GM10266 (cell line): ENCODE measurements at regions not wholly inside any gene's neighbourhood (a gene's known extent, or its start where the extent isn't known, plus 50 kb on each side); places are given as distances from the start of the nearest gene placed in this dataset.

Experiments used
- DNase-seq: peaks from one replicate; pipeline ENCODE4 v3.0.0; 2012; ENCODE audit errors: extremely low spot score
- TF ChIP-seq, protein P1 (sequence below): IDR thresholded peaks from 2 replicates; pipeline ENCODE4 v1.5.1; 2012; ENCODE audit warnings: mild to moderate bottlenecking, low read depth; ENCODE audit not compliant: control insufficient read depth, insufficient read depth; ENCODE audit errors: missing control alignments

DNA sequence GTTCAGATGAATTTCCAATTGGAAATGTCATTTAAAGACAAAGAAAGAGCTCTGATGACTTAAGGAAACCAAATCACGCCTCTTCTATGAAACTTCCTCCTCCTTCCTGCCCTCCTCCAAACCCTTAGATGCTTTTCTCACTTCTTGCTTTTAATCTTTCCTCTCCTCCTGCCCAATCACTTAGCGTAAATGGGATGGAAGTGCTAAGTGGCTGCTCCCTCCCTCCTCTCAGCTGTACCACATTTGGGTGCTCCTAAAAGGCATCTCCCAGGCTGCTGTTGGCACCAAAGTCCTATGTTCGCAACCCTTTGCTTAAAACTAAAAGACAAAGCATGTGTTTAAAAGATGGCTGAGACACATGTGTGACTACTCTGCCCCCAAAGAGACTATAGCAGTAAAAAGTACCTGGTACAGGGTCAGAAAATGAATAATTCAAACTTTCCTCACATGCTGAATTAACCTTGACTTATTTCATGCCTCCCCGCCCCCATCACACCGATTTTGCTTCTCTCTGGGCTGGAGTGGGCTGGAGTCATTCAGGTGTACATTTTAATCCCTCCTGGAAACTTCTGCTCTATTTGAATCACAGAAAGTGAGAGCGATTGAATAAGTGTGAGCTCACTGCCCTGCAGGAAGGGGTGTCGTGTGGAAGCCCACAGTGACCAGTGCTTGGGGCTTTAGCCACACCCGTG lies 59.2 kb upstream of the KLF7 start:
- TF ChIP-seq, protein P1, sequence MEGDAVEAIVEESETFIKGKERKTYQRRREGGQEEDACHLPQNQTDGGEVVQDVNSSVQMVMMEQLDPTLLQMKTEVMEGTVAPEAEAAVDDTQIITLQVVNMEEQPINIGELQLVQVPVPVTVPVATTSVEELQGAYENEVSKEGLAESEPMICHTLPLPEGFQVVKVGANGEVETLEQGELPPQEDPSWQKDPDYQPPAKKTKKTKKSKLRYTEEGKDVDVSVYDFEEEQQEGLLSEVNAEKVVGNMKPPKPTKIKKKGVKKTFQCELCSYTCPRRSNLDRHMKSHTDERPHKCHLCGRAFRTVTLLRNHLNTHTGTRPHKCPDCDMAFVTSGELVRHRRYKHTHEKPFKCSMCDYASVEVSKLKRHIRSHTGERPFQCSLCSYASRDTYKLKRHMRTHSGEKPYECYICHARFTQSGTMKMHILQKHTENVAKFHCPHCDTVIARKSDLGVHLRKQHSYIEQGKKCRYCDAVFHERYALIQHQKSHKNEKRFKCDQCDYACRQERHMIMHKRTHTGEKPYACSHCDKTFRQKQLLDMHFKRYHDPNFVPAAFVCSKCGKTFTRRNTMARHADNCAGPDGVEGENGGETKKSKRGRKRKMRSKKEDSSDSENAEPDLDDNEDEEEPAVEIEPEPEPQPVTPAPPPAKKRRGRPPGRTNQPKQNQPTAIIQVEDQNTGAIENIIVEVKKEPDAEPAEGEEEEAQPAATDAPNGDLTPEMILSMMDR = no peak
- DNase-seq = no peak

DNA sequence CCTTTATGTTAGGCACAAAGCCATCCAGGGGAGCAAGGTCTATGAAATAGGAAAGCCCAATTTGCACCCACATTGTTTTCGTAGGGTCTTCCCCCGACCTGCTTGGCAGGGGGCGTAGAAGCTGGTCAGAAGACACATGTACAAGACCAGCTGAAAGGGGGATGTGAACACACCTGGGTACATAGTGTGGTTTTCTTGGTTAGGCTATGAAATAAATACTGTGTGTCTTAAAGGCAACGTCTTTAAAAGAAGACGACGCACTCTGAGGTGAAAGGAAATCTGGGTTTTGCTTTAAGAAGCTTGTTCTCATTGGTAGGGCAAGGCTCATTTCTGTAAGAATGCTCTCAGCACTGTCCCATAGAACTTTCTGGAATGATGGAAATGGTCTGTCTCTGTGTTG lies 60.0 kb upstream of the KLF7 start:
- DNase-seq = no peak
- TF ChIP-seq, protein P1 = no peak

DNA sequence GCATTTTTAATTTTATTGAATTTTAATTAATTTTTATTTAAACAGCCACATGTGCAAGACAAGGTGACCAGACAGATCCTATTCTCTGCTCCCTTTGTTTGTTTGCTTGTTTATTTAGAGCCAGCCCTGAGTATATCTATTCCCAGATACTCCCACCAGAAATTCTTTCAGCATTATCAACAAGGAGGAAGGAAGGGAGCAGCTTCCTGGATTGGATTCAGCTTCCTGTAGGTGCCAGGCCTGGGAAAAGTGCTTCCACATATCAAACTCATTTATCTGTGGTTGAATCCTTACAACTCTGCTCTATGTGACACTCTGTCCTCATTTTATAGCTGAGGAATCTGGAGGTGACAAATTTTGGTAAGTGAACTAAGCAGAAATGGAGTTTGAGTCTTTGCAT lies 60.5 kb upstream of the KLF7 start:
- TF ChIP-seq, protein P1 = no peak
- no peak for DNase-seq

DNA sequence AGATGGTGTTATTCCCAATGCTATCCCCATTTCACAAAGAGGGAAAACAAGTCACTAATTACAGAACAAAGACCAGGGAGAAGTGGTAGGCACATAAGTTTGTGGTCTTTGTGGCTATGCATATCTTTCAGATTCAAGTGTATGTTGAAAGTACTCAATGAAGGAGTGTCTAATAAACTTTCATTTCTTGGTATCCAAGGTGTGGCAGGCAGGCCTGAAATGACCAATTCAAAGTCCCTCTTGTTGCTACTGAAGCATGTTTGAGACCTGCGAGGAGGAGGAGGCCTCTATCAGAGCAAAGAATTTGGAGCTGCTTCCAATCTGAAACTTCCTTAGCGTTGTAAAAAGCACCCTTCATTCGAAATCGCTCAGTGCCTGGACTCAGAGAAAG lies 60.9 kb upstream of the KLF7 start:
- TF ChIP-seq, protein P1 = no peak
- DNase-seq = no peak

DNA sequence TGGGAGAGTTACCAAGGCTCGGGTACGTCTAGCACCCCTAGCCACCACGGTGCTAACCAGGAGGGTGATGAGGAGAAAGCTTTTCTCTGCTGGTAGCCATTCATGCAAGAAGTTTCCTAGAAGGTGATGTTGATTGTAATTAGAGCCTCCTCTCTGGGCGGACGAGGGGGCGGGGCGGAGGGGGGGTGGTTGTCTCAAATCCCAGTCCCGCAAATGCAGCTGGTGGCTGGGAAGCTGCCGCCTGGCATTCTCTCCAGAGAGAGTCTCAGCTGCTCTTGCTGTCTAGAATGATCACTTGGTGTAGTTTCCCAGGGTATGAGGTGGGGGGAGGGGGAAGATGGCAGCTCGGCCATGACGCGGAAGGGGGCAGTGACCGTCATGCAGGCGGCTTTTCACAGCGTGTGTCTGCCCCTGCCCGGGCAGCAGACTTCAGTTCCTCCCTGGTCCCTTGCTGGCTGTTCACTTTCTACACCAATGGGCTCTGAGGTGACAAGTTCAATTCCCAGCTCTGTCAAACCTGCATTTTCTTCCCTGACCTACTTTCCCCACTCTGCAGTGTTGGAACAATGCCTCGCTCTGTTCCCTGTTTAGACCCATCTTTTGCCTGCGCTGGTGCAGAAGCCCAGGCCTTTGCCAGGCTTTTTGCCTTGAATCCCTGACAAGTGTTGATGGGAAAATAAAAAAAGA lies 61.5 kb upstream of the KLF7 start:
- TF ChIP-seq, protein P1 = no peak
- no peak for DNase-seq

DNA sequence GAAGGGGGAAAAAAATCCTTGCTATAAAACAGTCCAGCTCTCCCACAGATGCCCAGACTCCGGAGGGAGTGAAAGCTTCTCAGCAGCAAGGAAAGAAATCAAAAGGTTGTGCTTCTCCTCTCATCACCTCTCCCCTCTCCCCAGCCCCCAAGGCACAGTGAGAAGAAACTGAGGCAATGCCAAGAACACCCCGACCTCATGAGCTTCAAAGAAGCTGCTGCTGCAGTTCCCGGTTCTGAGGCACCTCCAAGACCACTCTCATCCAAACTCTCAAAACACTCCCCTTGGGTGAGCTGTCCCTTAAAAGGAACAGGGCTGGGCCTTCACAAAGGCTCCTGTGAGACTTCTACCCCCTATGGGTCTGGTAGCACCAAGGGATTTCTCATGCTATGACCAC lies 62.0 kb upstream of the KLF7 start:
- TF ChIP-seq, protein P1 = no peak
- DNase-seq = no peak

DNA sequence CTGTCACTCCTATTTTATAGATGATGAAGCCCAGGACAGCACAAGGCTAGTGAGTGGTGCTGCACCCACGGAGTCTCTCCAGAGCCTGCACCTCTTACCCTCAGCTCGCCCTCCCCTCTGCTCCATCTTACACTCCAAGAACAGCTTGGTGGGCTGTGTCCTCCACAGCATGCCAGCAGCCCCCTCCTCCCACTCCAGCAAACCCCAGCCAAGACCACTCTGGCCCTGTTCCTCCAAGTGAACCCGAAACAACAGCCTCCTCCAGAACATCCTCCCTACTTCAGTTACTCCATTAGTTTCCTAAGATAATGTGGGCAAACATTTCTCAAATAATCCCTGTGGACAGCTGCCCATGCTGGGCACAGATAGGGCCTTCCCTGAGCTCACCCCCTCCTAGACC lies 62.7 kb upstream of the KLF7 start:
- TF ChIP-seq, protein P1 = no peak
- no peak for DNase-seq
